NT2/D1 (cell line): ENCODE measurements at regions not wholly inside any gene's neighbourhood (a gene's known extent, or its start where the extent isn't known, plus 50 kb on each side); places are given as distances from the start of the nearest gene placed in this dataset.

Source experiments
- YY1 ChIP-seq: IDR thresholded peaks from 2 replicates; pipeline ENCODE4 v1.6.1; 2011; ENCODE audit not compliant: insufficient read length, insufficient read depth
- ZNF274 ChIP-seq: IDR thresholded peaks from 2 replicates; pipeline ENCODE4 v1.6.1; 2011; ENCODE audit warnings: mild to moderate bottlenecking, low read depth, low read length

DNA sequence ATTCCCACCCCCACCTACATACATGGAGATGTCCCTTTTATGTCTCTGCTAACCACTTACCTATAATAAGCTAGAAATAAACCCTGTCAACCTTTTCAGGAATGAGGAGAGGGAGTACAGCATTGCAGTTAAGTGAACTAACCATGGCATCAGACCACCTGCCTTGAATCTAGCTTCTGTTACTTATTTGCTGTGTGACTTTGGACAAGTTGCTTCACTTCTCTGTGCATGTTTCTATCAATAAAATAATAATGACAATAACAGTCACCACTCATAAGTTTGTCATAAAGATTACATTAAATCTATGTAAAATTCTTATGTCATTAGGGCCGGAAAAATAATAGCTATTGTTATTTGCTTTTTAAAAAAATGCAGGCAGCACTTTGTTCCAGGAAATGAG, 881.1 kb upstream of the AUTS2 start:
- TF ChIP-seq ZNF274 (no peak), YY1 (no peak)
